Transverse colon (tissue), 4 donors: ENCODE measurements at regions not wholly inside any gene's neighbourhood (a gene's known extent, or its start where the extent isn't known, plus 50 kb on each side); places are given as distances from the start of the nearest gene placed in this dataset.
A peak's percentile ranks its signal among the peaks of the same experiment; 100 is the strongest.

Experiments used
- DNase-seq: peaks from one replicate; pipeline ENCODE4 v3.0.0-alpha.2; 2019
- H3K27ac ChIP-seq, 4 donors: fragments of 200-600 bp; sonication (generic); 2 replicates each; pipeline ENCODE4 v1.5.1; 2016 to 2018; ENCODE audit warnings: inconsistent platforms in 4 of 4
- H3K27me3 ChIP-seq: fragments of 200-600 bp; sonication (generic); 2 replicates; pipeline ENCODE4 v1.5.1; 2017; ENCODE audit warnings: inconsistent platforms
- H3K36me3 ChIP-seq, 4 donors: fragments of 200-600 bp; sonication (generic); 2 replicates each; pipeline ENCODE4 v1.5.1; 2017 to 2019; ENCODE audit warnings: inconsistent platforms in 4 of 4
- H3K4me1 ChIP-seq, 4 donors: fragments of 200-600 bp; sonication (generic); 2 replicates each; pipeline ENCODE4 v1.5.1; 2017 to 2020; ENCODE audit warnings: inconsistent platforms in 4 of 4
- H3K4me3 ChIP-seq, 4 donors: fragments of 200-600 bp; sonication (generic); 1 replicate in 1 of 4; 2 replicates in 3 of 4; pipeline versions ENCODE4 v1.5.1 to v1.6.1; 2017 to 2019; ENCODE audit warnings: inconsistent platforms in 4 of 4
- H3K9me3 ChIP-seq, 2 donors: fragments of 200-600 bp; sonication (generic); 2 replicates each; pipeline ENCODE4 v1.5.1; 2017 to 2019; ENCODE audit warnings: inconsistent platforms in 2 of 2
- EP300 ChIP-seq: sonication (generic); formaldehyde crosslinking; IDR thresholded peaks from one replicate; pipeline ENCODE4 v1.6.1; 2017; ENCODE audit warnings: antibody characterized with exemption, low read depth
- POLR2A ChIP-seq: fragments of 450-650 bp; IDR thresholded peaks from one replicate; pipeline ENCODE4 v1.6.1; 2016; ENCODE audit warnings: antibody characterized with exemption, mild to moderate bottlenecking, moderate library complexity
- POLR2AphosphoS5 ChIP-seq, 3 donors: sonication (generic); formaldehyde crosslinking; IDR thresholded peaks; one replicate each; pipeline ENCODE4 v1.6.1; 2016; ENCODE audit warnings: antibody characterized with exemption in 3 of 3
- WGBS, 2 donors: methylation state at CpG; one replicate each; pipeline ENCODE4 v1.1.5; 2018; ENCODE audit warnings: low coverage in 1 of 2; 5-methylcytosine and 5-hydroxymethylcytosine counted together
- in situ Hi-C, 4 donors: fragments of 200-750 bp; cut with MboI; loops; one replicate each; pipeline versions ENCODE4 v1.15.0 to v1.15.1; 2017; ENCODE audit warnings: low sequenced_read_pairs in 3 of 4, low pct_ligation_motif_present in 1 of 4, low pct_unique_long_range_greater_than_20kb in 1 of 4
- intact Hi-C: fragments of 100-400 bp; cut with DNase I; formaldehyde crosslinking; loops from one replicate; pipeline ENCODE4 v1.15.1; 2023; ENCODE audit warnings: low total_unique reads
- TF ChIP-seq, protein P1 (sequence below), 5 experiments: fragments of 200-600 bp in 3 of 5; fragments of 450-650 bp in 2 of 5; sonication (generic) in 3 of 5; IDR thresholded peaks; 1 replicate in 2 of 5; 2 replicates in 3 of 5; pipeline ENCODE4 v1.5.1; 2016 to 2017; ENCODE audit warnings: antibody characterized with exemption in 5 of 5, inconsistent platforms in 3 of 5, mild to moderate bottlenecking in 2 of 5, moderate library complexity in 1 of 5

DNA sequence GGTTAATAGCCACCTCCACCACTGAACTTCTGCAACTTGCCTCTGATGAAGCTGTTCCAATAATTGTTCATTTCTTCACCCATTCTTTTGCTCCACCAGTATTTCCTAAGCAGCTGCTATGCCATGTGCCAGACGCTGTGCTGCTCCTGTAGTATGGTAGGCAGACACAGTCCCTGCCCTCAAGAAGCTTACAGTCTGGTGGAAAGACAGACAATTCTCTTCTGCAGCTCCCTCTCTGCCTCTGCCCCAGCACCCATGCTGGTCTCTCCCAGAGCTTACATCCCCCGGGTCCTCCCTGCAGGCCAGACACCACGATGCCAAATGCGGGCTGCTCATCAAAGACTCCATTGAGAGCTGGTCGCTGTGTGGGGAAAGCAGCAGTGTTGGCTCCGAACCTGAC, 111.6 kb upstream of the ESRRB start:
- Histone ChIP-seq H3K27ac (no peak overlapping the region), H3K9me3 (no peaks in the 10 kb centered on the region), H3K36me3 (no peaks in the 10 kb centered on the region), H3K4me1 (peaks cover 0 to 4% (median 2%) of the 10 kb centered on the region in 4 donors), H3K27me3 (peaks cover 3% of the 10 kb centered on the region), H3K4me3 (no peak overlapping the region)
- TF ChIP-seq, protein P1, sequence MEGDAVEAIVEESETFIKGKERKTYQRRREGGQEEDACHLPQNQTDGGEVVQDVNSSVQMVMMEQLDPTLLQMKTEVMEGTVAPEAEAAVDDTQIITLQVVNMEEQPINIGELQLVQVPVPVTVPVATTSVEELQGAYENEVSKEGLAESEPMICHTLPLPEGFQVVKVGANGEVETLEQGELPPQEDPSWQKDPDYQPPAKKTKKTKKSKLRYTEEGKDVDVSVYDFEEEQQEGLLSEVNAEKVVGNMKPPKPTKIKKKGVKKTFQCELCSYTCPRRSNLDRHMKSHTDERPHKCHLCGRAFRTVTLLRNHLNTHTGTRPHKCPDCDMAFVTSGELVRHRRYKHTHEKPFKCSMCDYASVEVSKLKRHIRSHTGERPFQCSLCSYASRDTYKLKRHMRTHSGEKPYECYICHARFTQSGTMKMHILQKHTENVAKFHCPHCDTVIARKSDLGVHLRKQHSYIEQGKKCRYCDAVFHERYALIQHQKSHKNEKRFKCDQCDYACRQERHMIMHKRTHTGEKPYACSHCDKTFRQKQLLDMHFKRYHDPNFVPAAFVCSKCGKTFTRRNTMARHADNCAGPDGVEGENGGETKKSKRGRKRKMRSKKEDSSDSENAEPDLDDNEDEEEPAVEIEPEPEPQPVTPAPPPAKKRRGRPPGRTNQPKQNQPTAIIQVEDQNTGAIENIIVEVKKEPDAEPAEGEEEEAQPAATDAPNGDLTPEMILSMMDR (IDR thresholded peaks at IDR 0.05), result no peak
- TF ChIP-seq POLR2A, result no peak
- TF ChIP-seq POLR2AphosphoS5 (IDR thresholded peaks at IDR 0.05), result no peak
- no peak for TF ChIP-seq EP300
- WGBS, 2 donors, result 93 to 100% methylated on average over 1 to 6 of the region's 6 CpGs
- in situ Hi-C loops (no loop called here), intact Hi-C loops (no loop called here)
- DNase-seq, result no peak

DNA sequence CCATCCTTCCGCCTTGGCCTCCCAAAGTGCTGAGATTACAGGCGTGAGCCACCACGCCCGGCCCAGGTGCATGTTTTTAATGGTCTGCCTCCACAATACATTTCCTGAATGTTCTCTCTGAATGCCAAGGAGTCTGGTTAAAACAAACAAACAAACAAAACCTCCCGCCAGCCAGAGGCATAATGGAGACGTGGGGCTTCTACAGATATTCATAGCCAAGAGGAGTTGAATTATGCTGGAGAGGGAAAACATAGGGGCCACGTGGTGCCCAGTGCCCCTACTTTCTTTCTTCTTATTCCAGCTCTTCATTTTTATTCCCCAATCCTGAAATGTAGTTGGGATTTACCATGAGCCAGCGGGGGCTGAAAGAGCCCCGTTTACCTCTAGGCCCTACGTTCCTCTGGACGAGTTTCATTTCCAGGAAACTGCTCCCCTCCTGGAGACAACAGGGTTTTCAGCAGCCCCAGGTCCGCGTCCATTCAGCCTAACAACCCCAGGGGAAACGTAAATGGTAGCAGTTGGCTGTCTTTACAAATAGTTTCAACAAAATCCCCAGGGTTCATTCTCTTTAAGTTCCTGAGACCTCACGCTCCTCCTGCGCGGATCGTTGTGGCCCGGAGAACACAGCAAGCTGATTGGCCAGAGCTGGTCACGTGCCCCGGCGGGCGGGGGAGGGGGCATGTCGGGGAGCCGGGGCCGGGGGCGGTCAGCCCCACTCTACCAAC, 108.5 kb upstream of the ESRRB start:
- Histone ChIP-seq H3K27ac (peak overlapping the region in 1 of 4 donors; percentile 9), H3K4me1 (peaks cover 0 to 4% (median 2%) of the 10 kb centered on the region in 4 donors), H3K4me3 (peak overlapping the region; percentile 2 to 50 (median 33)), H3K9me3 (no peaks in the 10 kb centered on the region), H3K27me3 (peaks cover 3% of the 10 kb centered on the region), H3K36me3 (no peaks in the 10 kb centered on the region)
- in situ Hi-C loops, result no loop called here
- TF ChIP-seq, protein P1 (IDR thresholded peaks at IDR 0.05), result no peak
- no peak for TF ChIP-seq POLR2AphosphoS5 (IDR thresholded peaks at IDR 0.05)
- no peak for TF ChIP-seq POLR2A
- TF ChIP-seq EP300, result no peak
- peak; percentile 13 for DNase-seq
- intact Hi-C loops, result no loop called here
- 28 to 61% methylated on average over 23 to 27 of the region's 27 CpGs for WGBS, 2 donors

DNA sequence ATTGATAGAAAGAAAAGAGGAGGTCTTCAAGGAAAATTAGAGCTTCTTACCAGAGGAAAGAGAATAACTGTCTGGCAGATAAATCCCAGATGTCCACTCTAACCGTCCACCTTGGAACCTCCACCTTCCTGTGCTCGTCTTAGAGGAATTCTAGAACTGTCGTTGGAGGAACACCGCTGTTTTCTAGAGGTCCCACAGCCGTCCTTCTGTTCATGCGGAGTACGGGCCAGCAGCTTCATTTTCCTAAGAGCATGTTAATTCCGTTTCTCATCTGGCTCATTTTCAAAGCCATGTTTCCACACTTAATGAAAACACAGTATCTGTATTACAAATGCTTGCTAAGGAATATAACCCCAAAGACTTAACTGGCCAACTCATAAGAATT, 107.9 kb upstream of the ESRRB start:
- Histone ChIP-seq H3K4me1 (peaks cover 0 to 4% (median 2%) of the 10 kb centered on the region in 4 donors), H3K9me3 (no peaks in the 10 kb centered on the region), H3K36me3 (no peaks in the 10 kb centered on the region), H3K4me3 (peak overlapping the region in 3 of 4 donors; percentile 32 to 50 (median 34)), H3K27ac (peak overlapping the region in 1 of 4 donors; percentile 9), H3K27me3 (peaks cover 3% of the 10 kb centered on the region)
- TF ChIP-seq, protein P1 (IDR thresholded peaks at IDR 0.05), result no peak
- TF ChIP-seq EP300 (no peak), POLR2A (no peak), POLR2AphosphoS5 (IDR thresholded peaks at IDR 0.05) (no peak)
- DNase-seq, result no peak
- WGBS, 2 donors, result 66 to 69% methylated on average over 4 to 8 of the region's 8 CpGs
- intact Hi-C loops (no loop called here), in situ Hi-C loops (no loop called here)

DNA sequence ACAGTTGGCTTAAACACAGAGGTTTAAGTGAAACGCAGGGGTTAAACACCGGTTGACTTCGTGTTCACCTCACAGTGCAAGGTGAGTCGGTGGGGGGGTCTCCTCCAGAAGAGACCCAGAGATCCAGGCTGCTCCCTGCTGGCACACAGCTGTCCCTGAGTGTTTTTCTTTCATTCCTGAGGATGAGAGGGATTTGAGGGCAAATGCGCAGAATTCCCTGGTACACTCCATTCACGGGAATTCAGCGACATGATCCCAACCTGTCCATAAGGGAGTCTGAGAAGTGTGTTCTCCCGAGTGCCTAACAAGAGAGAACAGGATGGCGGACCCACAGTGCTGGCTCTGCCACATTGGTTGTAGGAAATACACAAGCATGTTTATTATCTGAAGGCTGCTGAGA, 107.2 kb upstream of the ESRRB start:
- H3K36me3 ChIP-seq, result no peaks in the 10 kb centered on the region
- H3K9me3 ChIP-seq, result no peaks in the 10 kb centered on the region
- in situ Hi-C loops (no loop called here), intact Hi-C loops (no loop called here)
- 80 to 85% methylated on average over 1 to 9 of the region's 9 CpGs for WGBS, 2 donors
- peaks cover 3% of the 10 kb centered on the region for H3K27me3 ChIP-seq
- DNase-seq, result no peak
- peaks cover 0 to 4% (median 2%) of the 10 kb centered on the region in 4 donors for H3K4me1 ChIP-seq
- no peak overlapping the region for H3K27ac ChIP-seq
- no peak overlapping the region for H3K4me3 ChIP-seq
- TF ChIP-seq POLR2AphosphoS5 (IDR thresholded peaks at IDR 0.05), result no peak
- TF ChIP-seq EP300, result no peak
- TF ChIP-seq, protein P1 (IDR thresholded peaks at IDR 0.05), result no peak
- no peak for TF ChIP-seq POLR2A
